ENCODE measurements at regions not wholly inside any gene's neighbourhood (a gene's known extent, or its start where the extent isn't known, plus 50 kb on each side); places are given as distances from the start of the nearest gene placed in this dataset.

DNA sequence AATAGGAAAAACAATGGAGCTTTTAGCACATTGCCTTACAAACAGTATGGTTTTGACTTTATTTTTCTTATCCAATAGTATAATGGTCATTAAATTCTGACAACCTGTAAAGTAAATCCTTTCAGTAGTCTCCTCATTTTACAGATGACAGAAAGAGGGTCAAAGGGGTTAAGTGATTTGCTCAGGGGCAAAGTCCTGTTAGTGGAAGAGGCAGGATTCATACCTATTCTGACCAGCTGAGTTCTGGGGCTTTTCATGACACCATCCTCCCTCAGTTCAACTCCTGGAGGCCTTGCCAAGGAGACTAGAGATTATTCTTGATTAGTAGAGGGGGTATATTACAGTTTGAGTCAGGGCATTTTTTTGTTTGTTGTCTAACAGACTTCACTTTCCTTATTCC lies 278.7 kb upstream of the DUSP10 start:
- ATAC-seq (no peak), DNase-seq (no peak)
- H3K4me1 Mint-ChIP-seq: peaks cover 0 to 4% (median 0%) of the 10 kb centered on the region in 7 donors
- H3K27me3 Mint-ChIP-seq: peaks cover 0 to 8% (median 5%) of the 10 kb centered on the region in 5 donors
- ChIA-PET POLR2A (no interaction called here), CTCF (interaction anchor here (0.7 kb wide), 1 partner anchor 1249 kb away, joined by 3 read pairs; no protein-coding TSS in a partner anchor)
- intact Hi-C loops (cut with micrococcal nuclease): no loop called here
- H3K4me3 ChIP-seq (ENCODE audit: low read length): no peak overlapping the region
- H3K9me3 ChIP-seq (ENCODE audit: control insufficient read depth in 2 of 3, low read length in 3 of 3): no peaks in the 10 kb centered on the region
- no peaks in the 10 kb centered on the region for H3K36me3 Mint-ChIP-seq
- H3K4me3 Mint-ChIP-seq: no peak overlapping the region
- H3K27me3 ChIP-seq (ENCODE audit: control insufficient read depth in 2 of 2, insufficient read depth in 2 of 2, low read length in 2 of 2): no peaks in the 10 kb centered on the region
- H3K9me3 Mint-ChIP-seq: peaks cover 0 to 2% (median 0%) of the 10 kb centered on the region in 11 donors
- no peaks in the 10 kb centered on the region for H3K36me3 ChIP-seq (ENCODE audit: control insufficient read depth in 2 of 3, insufficient read depth in 3 of 3, low read length in 3 of 3)
- no peaks in the 10 kb centered on the region for H3K4me1 ChIP-seq (ENCODE audit: control insufficient read depth in 2 of 2, insufficient read depth in 2 of 2, low read length in 2 of 2)
- H3K27ac Mint-ChIP-seq: no peak overlapping the region
- H3K27ac ChIP-seq (ENCODE audit: low read depth, low read length): no peak overlapping the region

DNA sequence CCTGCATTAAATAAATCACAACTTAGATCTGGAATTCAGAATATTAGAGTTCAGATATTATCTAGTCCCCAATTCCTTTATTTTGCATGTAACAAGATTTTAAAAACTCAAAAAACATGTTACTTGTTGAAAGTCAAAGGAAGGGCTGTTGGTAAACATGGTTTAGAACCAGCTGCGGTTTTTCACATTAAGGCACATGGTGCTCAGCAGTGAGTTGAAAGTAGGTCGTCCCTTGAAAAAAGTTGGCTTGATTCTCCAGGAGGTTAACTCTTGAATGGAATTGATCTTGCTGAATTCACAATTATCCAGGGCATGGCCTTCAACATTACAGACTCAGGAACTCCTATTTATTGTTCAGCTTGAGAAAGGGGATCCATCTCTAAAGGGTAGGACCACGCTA lies 277.1 kb upstream of the DUSP10 start:
- Mint-ChIP-seq H3K36me3 (no peaks in the 10 kb centered on the region), H3K4me3 (no peak overlapping the region), H3K4me1 (peaks cover 0 to 4% (median 0%) of the 10 kb centered on the region in 7 donors), H3K9me3 (peaks cover 0 to 5% (median 0%) of the 10 kb centered on the region in 11 donors), H3K27ac (no peak overlapping the region), H3K27me3 (peaks cover 0 to 8% (median 5%) of the 10 kb centered on the region in 5 donors)
- no peak overlapping the region for H3K4me3 ChIP-seq (ENCODE audit: low read length)
- intact Hi-C loops (cut with micrococcal nuclease): no loop called here
- H3K36me3 ChIP-seq (ENCODE audit: control insufficient read depth in 2 of 3, insufficient read depth in 3 of 3, low read length in 3 of 3): no peaks in the 10 kb centered on the region
- ATAC-seq (no peak), DNase-seq (no peak)
- H3K4me1 ChIP-seq (ENCODE audit: control insufficient read depth in 2 of 2, insufficient read depth in 2 of 2, low read length in 2 of 2): no peaks in the 10 kb centered on the region
- CTCF ChIA-PET: no interaction called here
- H3K9me3 ChIP-seq (ENCODE audit: control insufficient read depth in 2 of 3, low read length in 3 of 3): no peaks in the 10 kb centered on the region
- H3K27ac ChIP-seq (ENCODE audit: low read depth, low read length): no peak overlapping the region
- no peaks in the 10 kb centered on the region for H3K27me3 ChIP-seq (ENCODE audit: control insufficient read depth in 2 of 2, insufficient read depth in 2 of 2, low read length in 2 of 2)
- POLR2A ChIA-PET: no interaction called here

DNA sequence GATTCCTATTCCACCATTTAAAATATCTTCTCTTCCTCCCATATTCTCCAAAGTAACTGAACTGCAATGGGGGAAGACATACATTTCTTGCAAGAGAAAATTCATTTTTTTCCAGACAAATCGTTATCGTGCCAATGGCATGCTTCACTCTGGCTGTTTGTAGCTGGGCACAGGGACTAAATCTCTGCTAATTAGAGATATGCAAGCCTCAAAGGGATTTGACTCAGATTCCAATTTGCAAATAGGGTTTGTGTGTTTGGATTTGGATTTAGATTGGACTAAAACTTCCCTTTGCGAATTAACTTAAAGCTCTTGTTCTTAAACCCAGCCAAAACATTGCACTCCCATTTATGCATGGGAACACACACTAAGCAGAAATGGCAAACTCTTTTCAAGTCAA lies 276.2 kb upstream of the DUSP10 start:
- Histone ChIP-seq H3K27me3 (ENCODE audit: control insufficient read depth in 2 of 2, insufficient read depth in 2 of 2, low read length in 2 of 2) (no peaks in the 10 kb centered on the region), H3K4me3 (ENCODE audit: low read length) (no peak overlapping the region), H3K27ac (ENCODE audit: low read depth, low read length) (no peak overlapping the region), H3K36me3 (ENCODE audit: control insufficient read depth in 2 of 3, insufficient read depth in 3 of 3, low read length in 3 of 3) (no peaks in the 10 kb centered on the region), H3K9me3 (ENCODE audit: control insufficient read depth in 2 of 3, low read length in 3 of 3) (no peaks in the 10 kb centered on the region), H3K4me1 (ENCODE audit: control insufficient read depth in 2 of 2, insufficient read depth in 2 of 2, low read length in 2 of 2) (no peaks in the 10 kb centered on the region)
- Mint-ChIP-seq H3K4me1 (peaks cover 0 to 4% (median 0%) of the 10 kb centered on the region in 7 donors), H3K27me3 (peaks cover 0 to 13% (median 5%) of the 10 kb centered on the region in 5 donors), H3K27ac (no peak overlapping the region), H3K4me3 (no peak overlapping the region), H3K9me3 (peaks cover 0 to 5% (median 0%) of the 10 kb centered on the region in 11 donors), H3K36me3 (no peaks in the 10 kb centered on the region)
- ATAC-seq (no peak), DNase-seq (no peak)
- CTCF ChIA-PET: no interaction called here
- POLR2A ChIA-PET: no interaction called here
- intact Hi-C loops (cut with micrococcal nuclease): no loop called here

DNA sequence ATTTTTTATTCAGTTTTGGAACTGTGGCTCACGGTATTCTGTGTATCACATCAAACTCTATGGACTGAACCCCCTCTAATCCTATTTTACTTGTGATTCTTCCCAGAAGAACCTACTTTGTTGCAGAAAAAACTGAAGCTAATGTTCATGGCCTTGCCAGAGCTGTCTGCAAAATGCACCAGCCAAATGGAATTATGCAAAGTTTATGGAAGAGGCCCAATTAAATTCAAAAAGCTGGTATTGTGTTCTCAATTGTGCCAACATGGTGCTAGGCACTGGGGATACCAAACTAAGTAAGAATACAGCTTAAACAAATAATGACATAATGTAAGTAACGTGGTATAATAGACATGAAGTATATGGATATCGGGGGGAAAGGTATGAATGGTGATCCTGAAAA lies 273.8 kb upstream of the DUSP10 start:
- Mint-ChIP-seq H3K9me3 (peaks cover 0 to 5% (median 0%) of the 10 kb centered on the region in 11 donors), H3K36me3 (no peaks in the 10 kb centered on the region), H3K27me3 (peaks cover 0 to 22% (median 0%) of the 10 kb centered on the region in 5 donors), H3K27ac (no peak overlapping the region), H3K4me1 (peaks cover 0 to 4% (median 0%) of the 10 kb centered on the region in 7 donors), H3K4me3 (no peak overlapping the region)
- no peak overlapping the region for H3K4me3 ChIP-seq (ENCODE audit: low read length)
- no peak overlapping the region for H3K27ac ChIP-seq (ENCODE audit: low read depth, low read length)
- no peak for ATAC-seq
- H3K27me3 ChIP-seq (ENCODE audit: control insufficient read depth in 2 of 2, insufficient read depth in 2 of 2, low read length in 2 of 2): no peaks in the 10 kb centered on the region
- CTCF ChIA-PET: interaction anchor here (0.6 kb wide), 1 partner anchor 449 kb away, joined by 3 read pairs; no protein-coding TSS in a partner anchor
- no peak for DNase-seq
- H3K4me1 ChIP-seq (ENCODE audit: control insufficient read depth in 2 of 2, insufficient read depth in 2 of 2, low read length in 2 of 2): no peaks in the 10 kb centered on the region
- H3K9me3 ChIP-seq (ENCODE audit: control insufficient read depth in 2 of 3, low read length in 3 of 3): no peaks in the 10 kb centered on the region
- intact Hi-C loops (cut with micrococcal nuclease): no loop called here
- POLR2A ChIA-PET: interaction anchor here (0.6 kb wide), 1 partner anchor 457 kb away, joined by 3 read pairs; no protein-coding TSS in a partner anchor
- no peaks in the 10 kb centered on the region for H3K36me3 ChIP-seq (ENCODE audit: control insufficient read depth in 2 of 3, insufficient read depth in 3 of 3, low read length in 3 of 3)

DNA sequence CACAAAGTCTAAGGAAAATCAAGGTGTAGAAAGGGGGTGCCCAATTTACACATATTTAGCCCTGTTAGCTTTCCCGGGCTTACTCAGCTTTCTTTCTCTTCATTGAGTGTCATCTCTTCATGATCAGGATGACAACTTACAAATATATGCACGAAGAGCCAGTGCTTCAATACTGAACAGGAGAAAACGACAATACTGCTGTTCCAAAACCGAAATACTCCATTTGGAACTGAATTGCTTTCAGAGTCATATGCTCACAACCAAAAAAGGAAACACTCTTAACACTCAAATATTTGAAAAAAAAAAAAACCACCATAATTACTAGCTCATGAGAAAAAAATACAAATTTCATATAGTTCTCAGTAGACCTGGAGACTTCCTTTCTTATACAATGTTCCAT lies 272.1 kb upstream of the DUSP10 start:
- no peak overlapping the region for H3K4me3 ChIP-seq (ENCODE audit: low read length)
- no peak for ATAC-seq
- H3K4me3 Mint-ChIP-seq: no peak overlapping the region
- H3K9me3 Mint-ChIP-seq: peaks cover 0 to 5% (median 0%) of the 10 kb centered on the region in 11 donors
- no peaks in the 10 kb centered on the region for H3K36me3 ChIP-seq (ENCODE audit: control insufficient read depth in 2 of 3, insufficient read depth in 3 of 3, low read length in 3 of 3)
- DNase-seq: no peak
- POLR2A ChIA-PET: no interaction called here
- H3K9me3 ChIP-seq (ENCODE audit: control insufficient read depth in 2 of 3, low read length in 3 of 3): no peaks in the 10 kb centered on the region
- intact Hi-C loops (cut with micrococcal nuclease): no loop called here
- H3K36me3 Mint-ChIP-seq: no peaks in the 10 kb centered on the region
- peaks cover 0 to 23% (median 0%) of the 10 kb centered on the region in 5 donors for H3K27me3 Mint-ChIP-seq
- peaks cover 0 to 2% (median 0%) of the 10 kb centered on the region in 7 donors for H3K4me1 Mint-ChIP-seq
- CTCF ChIA-PET: no interaction called here
- no peak overlapping the region for H3K27ac Mint-ChIP-seq
- no peaks in the 10 kb centered on the region for H3K27me3 ChIP-seq (ENCODE audit: control insufficient read depth in 2 of 2, insufficient read depth in 2 of 2, low read length in 2 of 2)
- H3K27ac ChIP-seq (ENCODE audit: low read depth, low read length): no peak overlapping the region
- no peaks in the 10 kb centered on the region for H3K4me1 ChIP-seq (ENCODE audit: control insufficient read depth in 2 of 2, insufficient read depth in 2 of 2, low read length in 2 of 2)

DNA sequence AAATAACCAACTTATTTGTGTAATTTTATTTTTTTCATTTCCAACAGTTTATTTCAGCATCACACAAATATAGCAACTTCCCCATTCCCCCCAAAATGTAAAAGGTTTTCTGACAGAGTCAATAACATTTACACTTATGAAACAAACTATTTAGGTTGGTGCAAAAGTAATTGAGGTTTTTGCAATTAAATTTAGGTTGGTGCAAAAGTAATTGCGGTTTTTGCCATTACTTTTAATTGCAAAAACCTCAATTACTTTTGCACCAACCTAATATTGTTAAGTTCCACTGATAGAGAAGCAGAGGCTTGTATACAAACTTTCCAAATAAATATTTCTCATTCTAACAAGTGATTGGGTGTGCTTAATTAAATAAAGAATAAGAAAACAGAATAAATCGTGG lies 270.9 kb upstream of the DUSP10 start:
- ChIA-PET POLR2A (no interaction called here), CTCF (no interaction called here)
- peaks cover 0 to 4% (median 0%) of the 10 kb centered on the region in 7 donors for H3K4me1 Mint-ChIP-seq
- Histone ChIP-seq H3K27me3 (ENCODE audit: control insufficient read depth in 2 of 2, insufficient read depth in 2 of 2, low read length in 2 of 2) (no peaks in the 10 kb centered on the region), H3K4me3 (ENCODE audit: low read length) (no peak overlapping the region), H3K27ac (ENCODE audit: low read depth, low read length) (no peak overlapping the region), H3K9me3 (ENCODE audit: control insufficient read depth in 2 of 3, low read length in 3 of 3) (no peaks in the 10 kb centered on the region), H3K36me3 (ENCODE audit: control insufficient read depth in 2 of 3, insufficient read depth in 3 of 3, low read length in 3 of 3) (no peaks in the 10 kb centered on the region), H3K4me1 (ENCODE audit: control insufficient read depth in 2 of 2, insufficient read depth in 2 of 2, low read length in 2 of 2) (no peaks in the 10 kb centered on the region)
- H3K9me3 Mint-ChIP-seq: peaks cover 0 to 5% (median 0%) of the 10 kb centered on the region in 11 donors
- H3K4me3 Mint-ChIP-seq: no peak overlapping the region
- peaks cover 0 to 23% (median 0%) of the 10 kb centered on the region in 5 donors for H3K27me3 Mint-ChIP-seq
- DNase-seq (no peak), ATAC-seq (no peak)
- intact Hi-C loops (cut with micrococcal nuclease): no loop called here
- no peak overlapping the region for H3K27ac Mint-ChIP-seq
- H3K36me3 Mint-ChIP-seq: no peaks in the 10 kb centered on the region

DNA sequence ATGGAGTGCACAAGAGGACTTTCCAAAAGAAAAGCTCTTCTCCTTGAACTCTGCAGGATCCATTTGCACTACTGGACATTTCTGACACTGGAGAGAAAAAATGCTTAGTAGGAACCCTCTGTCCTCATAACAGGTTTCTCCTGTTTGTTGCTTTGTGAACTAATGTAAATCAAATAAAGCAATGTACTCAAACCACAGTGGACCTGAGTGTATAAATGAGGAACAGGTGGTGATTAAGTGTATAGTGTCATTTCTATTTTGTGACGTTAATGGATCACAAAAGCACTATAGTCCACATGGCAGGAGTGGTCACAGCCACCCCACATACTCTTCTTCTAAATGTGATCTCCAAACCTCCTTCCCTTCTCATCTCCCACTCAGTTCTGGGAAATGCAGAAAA lies 268.4 kb upstream of the DUSP10 start:
- Histone ChIP-seq H3K36me3 (ENCODE audit: control insufficient read depth in 2 of 3, insufficient read depth in 3 of 3, low read length in 3 of 3) (no peaks in the 10 kb centered on the region), H3K9me3 (ENCODE audit: control insufficient read depth in 2 of 3, low read length in 3 of 3) (no peaks in the 10 kb centered on the region), H3K4me1 (ENCODE audit: control insufficient read depth in 2 of 2, insufficient read depth in 2 of 2, low read length in 2 of 2) (no peaks in the 10 kb centered on the region), H3K27ac (ENCODE audit: low read depth, low read length) (no peak overlapping the region), H3K4me3 (ENCODE audit: low read length) (no peak overlapping the region), H3K27me3 (ENCODE audit: control insufficient read depth in 2 of 2, insufficient read depth in 2 of 2, low read length in 2 of 2) (no peaks in the 10 kb centered on the region)
- H3K27me3 Mint-ChIP-seq: peaks cover 0 to 25% (median 0%) of the 10 kb centered on the region in 5 donors
- H3K36me3 Mint-ChIP-seq: no peaks in the 10 kb centered on the region
- H3K9me3 Mint-ChIP-seq: peaks cover 0 to 3% (median 0%) of the 10 kb centered on the region in 11 donors
- ATAC-seq: no peak
- intact Hi-C loops (cut with micrococcal nuclease): no loop called here
- ChIA-PET CTCF (interaction anchor here (0.6 to 2.3 kb wide), 4 partner anchors 362 to 534 kb away, joined by 4 to 9 read pairs (median 4); no protein-coding TSS in a partner anchor), POLR2A (interaction anchor here (1.2 kb wide), 1 partner anchor 444 kb away, joined by 3 read pairs; no protein-coding TSS in a partner anchor)
- no peak overlapping the region for H3K27ac Mint-ChIP-seq
- DNase-seq: no peak
- no peak overlapping the region for H3K4me3 Mint-ChIP-seq
- H3K4me1 Mint-ChIP-seq: peaks cover 0 to 4% (median 0%) of the 10 kb centered on the region in 7 donors

All from naive thymus-derived CD4-positive, alpha-beta T cell (primary cell).